ENCODE measurements at regions not wholly inside any gene's neighbourhood (a gene's known extent, or its start where the extent isn't known, plus 50 kb on each side); places are given as distances from the start of the nearest gene placed in this dataset.

GRCh38 chr16:55933038-55933437, 57.9 kb upstream of the CES5A start:
- H3K27ac ChIP-seq (ENCODE audit: extremely low read depth, low read depth, low read length), result no peak overlapping the region
- POLR2A ChIA-PET, result no interaction called here
- CTCF ChIA-PET, result no interaction called here
- H3K4me1 ChIP-seq (ENCODE audit: control insufficient read depth, insufficient read depth, low read length), result no peaks in the 10 kb centered on the region
- H3K4me3 ChIP-seq (ENCODE audit: low read depth, low read length), result no peak overlapping the region
- no peaks in the 10 kb centered on the region for H3K9me3 ChIP-seq (ENCODE audit: control insufficient read depth, insufficient read depth, low read depth, low read length)
- TF ChIP-seq ZNF645 (tag by site-specific recombination; IDR thresholded peaks at IDR 0.05) (no peak), ZNF302 (tag by site-specific recombination; IDR thresholded peaks at IDR 0.05; ENCODE audit: low read depth) (no peak)
- H3K36me3 ChIP-seq (ENCODE audit: control insufficient read depth in 2 of 2, insufficient read depth in 1 of 2, low read length in 2 of 2), result no peaks in the 10 kb centered on the region

- no peak overlapping the region for H3K4me3 ChIP-seq (ENCODE audit: low read depth, low read length)
- CTCF ChIA-PET, result no interaction called here
- TF ChIP-seq ZNF529 (tag by site-specific recombination; IDR thresholded peaks at IDR 0.05; ENCODE audit: insufficient replicate concordance) (no peak), ZNF501 (tag by site-specific recombination; IDR thresholded peaks at IDR 0.05) (no peak), ZNF26 (tag by site-specific recombination; IDR thresholded peaks at IDR 0.05) (no peak), ZNF544 (tag by site-specific recombination; IDR thresholded peaks at IDR 0.05) (no peak), ZNF510 (tag by site-specific recombination; IDR thresholded peaks at IDR 0.05; ENCODE audit: insufficient replicate concordance) (no peak), ZNF692 (tag by site-specific recombination; IDR thresholded peaks at IDR 0.05) (no peak), ZNF621 (tag by site-specific recombination; IDR thresholded peaks at IDR 0.05) (no peak), WT1 (tag by site-specific recombination; IDR thresholded peaks at IDR 0.05) (no peak), ZNF239 (tag by site-specific recombination; IDR thresholded peaks at IDR 0.05) (no peak), ZNF585B (tag by site-specific recombination; IDR thresholded peaks at IDR 0.05) (no peak), REST (tag by site-specific recombination; IDR thresholded peaks at IDR 0.05) (no peak), ZNF677 (tag by site-specific recombination; IDR thresholded peaks at IDR 0.05) (no peak), ZNF140 (tag by site-specific recombination; IDR thresholded peaks at IDR 0.05) (no peak), ZNF174 (tag by site-specific recombination; IDR thresholded peaks at IDR 0.05) (no peak), SALL2 (tag by site-specific recombination; IDR thresholded peaks at IDR 0.05; ENCODE audit: borderline replicate concordance) (no peak), ZNF704 (tag by site-specific recombination; IDR thresholded peaks at IDR 0.05) (no peak), TRIM28 (IDR thresholded peaks at IDR 0.05; ENCODE audit: borderline replicate concordance, low read length) (no peak), ZNF184 (tag by site-specific recombination; IDR thresholded peaks at IDR 0.05) (no peak)
- H3K4me1 ChIP-seq (ENCODE audit: control insufficient read depth, insufficient read depth, low read length), result no peaks in the 10 kb centered on the region
- H3K36me3 ChIP-seq (ENCODE audit: control insufficient read depth in 2 of 2, insufficient read depth in 1 of 2, low read length in 2 of 2), result no peaks in the 10 kb centered on the region
- POLR2A ChIA-PET, result no interaction called here
- H3K27ac ChIP-seq (ENCODE audit: extremely low read depth, low read depth, low read length), result no peak overlapping the region
- H3K9me3 ChIP-seq (ENCODE audit: control insufficient read depth, insufficient read depth, low read depth, low read length), result no peaks in the 10 kb centered on the region
These were observed 54.9 kb upstream of the CES5A start for GRCh38 chr16:55930036-55930435.
